ENCODE measurements at regions not wholly inside any gene's neighbourhood (a gene's known extent, or its start where the extent isn't known, plus 50 kb on each side); places are given as distances from the start of the nearest gene placed in this dataset.

GRCh38 chr2:150110548-150110947 lies 376.9 kb downstream of the RND3 start:
- no peak for DNase-seq

GRCh38 chr2:150109912-150110311 lies 377.6 kb downstream of the RND3 start:
- no peaks in the 10 kb centered on the region for H3K9me3 ChIP-seq
- no peaks in the 10 kb centered on the region for H3K27me3 ChIP-seq
- TF ChIP-seq CTCF (IDR thresholded peaks at IDR 0.05; ENCODE audit: low read depth, low read length), result no peak
- H3K36me3 ChIP-seq, result no peaks in the 10 kb centered on the region
- H3K4me1 ChIP-seq, result no peaks in the 10 kb centered on the region
- DNase-seq, result no peak
- no peak overlapping the region for H3K4me3 ChIP-seq (ENCODE audit: low read depth, low read length)

More at GRCh38 chr2:150110548-150110947, 376.9 kb downstream of the RND3 start:
- Histone ChIP-seq H3K27me3 (no peaks in the 10 kb centered on the region), H3K9me3 (no peaks in the 10 kb centered on the region), H3K4me1 (no peaks in the 10 kb centered on the region), H3K4me3 (ENCODE audit: low read depth, low read length) (no peak overlapping the region), H3K36me3 (no peaks in the 10 kb centered on the region)
- no peak for TF ChIP-seq CTCF (IDR thresholded peaks at IDR 0.05; ENCODE audit: low read depth, low read length)

- Histone ChIP-seq H3K4me1 (no peaks in the 10 kb centered on the region), H3K27me3 (no peaks in the 10 kb centered on the region), H3K36me3 (no peaks in the 10 kb centered on the region), H3K4me3 (ENCODE audit: low read depth, low read length) (no peak overlapping the region), H3K9me3 (no peaks in the 10 kb centered on the region)
- DNase-seq, result no peak
- no peak for TF ChIP-seq CTCF (IDR thresholded peaks at IDR 0.05; ENCODE audit: low read depth, low read length)
Measured at GRCh38 chr2:150109028-150109427, 378.4 kb downstream of the RND3 start.

GRCh38 chr2:150107816-150108215 lies 379.7 kb downstream of the RND3 start:
- Histone ChIP-seq H3K9me3 (no peaks in the 10 kb centered on the region), H3K4me3 (ENCODE audit: low read depth, low read length) (no peak overlapping the region), H3K4me1 (no peaks in the 10 kb centered on the region), H3K27me3 (no peaks in the 10 kb centered on the region), H3K36me3 (no peaks in the 10 kb centered on the region)
- TF ChIP-seq CTCF (IDR thresholded peaks at IDR 0.05; ENCODE audit: low read depth, low read length), result no peak
- DNase-seq, result no peak

GRCh38 chr2:150107170-150107569 lies 380.3 kb downstream of the RND3 start:
- DNase-seq, result no peak
- Histone ChIP-seq H3K4me3 (ENCODE audit: low read depth, low read length) (no peak overlapping the region), H3K36me3 (no peaks in the 10 kb centered on the region), H3K27me3 (no peaks in the 10 kb centered on the region), H3K4me1 (no peaks in the 10 kb centered on the region), H3K9me3 (no peaks in the 10 kb centered on the region)
- no peak for TF ChIP-seq CTCF (IDR thresholded peaks at IDR 0.05; ENCODE audit: low read depth, low read length)

GRCh38 chr2:150101947-150102346 lies 385.5 kb downstream of the RND3 start:
- H3K4me1 ChIP-seq, result no peaks in the 10 kb centered on the region
- no peaks in the 10 kb centered on the region for H3K9me3 ChIP-seq
- DNase-seq, result no peak
- H3K4me3 ChIP-seq (ENCODE audit: low read depth, low read length), result no peak overlapping the region
- no peaks in the 10 kb centered on the region for H3K36me3 ChIP-seq
- H3K27me3 ChIP-seq, result no peaks in the 10 kb centered on the region
- no peak for TF ChIP-seq CTCF (IDR thresholded peaks at IDR 0.05; ENCODE audit: low read depth, low read length)

Measured in BE2C (cell line).